Heart left ventricle (tissue), 13 donors: ENCODE measurements at regions not wholly inside any gene's neighbourhood (a gene's known extent, or its start where the extent isn't known, plus 50 kb on each side); places are given as distances from the start of the nearest gene placed in this dataset.

Experiments used
- POLR2A ChIP-seq, 2 donors: fragments of 450-650 bp; IDR thresholded peaks; one replicate each; pipeline ENCODE4 v1.6.1; 2017; ENCODE audit warnings: antibody characterized with exemption in 2 of 2, mild to moderate bottlenecking in 2 of 2, moderate library complexity in 2 of 2
- TF ChIP-seq, protein P1 (sequence below), 12 donors: fragments of 200-600 bp; sonication (generic) in 4 of 12; IDR thresholded peaks; one replicate each; pipeline versions ENCODE4 v1.5.0 to v1.8.0; 2018 to 2022; ENCODE audit warnings: antibody characterized with exemption in 12 of 12, mild to moderate bottlenecking in 5 of 12
- donor health status: ischemic (EF 13 %, LVEDD 7.1; RV severe dilation, severe dysfunction).
- donor health status: DM: no; HTN: yes; CAD: no.
- donor health status: DM: no; HTN: no; CAD: no.
- donor health status: ischemic (EF 25% LVEDD 6.9; RV normal size, moderate dysfunction).
- donor health status: ischemic (EF 25% LVEDD 5.7; RV mildly dilated, moderate dysfunction).
- donor health status: ischemic (EF 35%, LVEDD 5.7; RV mildly dilated, moderate dysfunction).
- donor health status: nonischemic (EF 11% LVEDD 7.7; RV severe dilation, severe dysfunction).
- donor health status: DM: yes; HTN: yes; CAD: no.
- donor health status: PGD.
- donor health status: ischemic (EF 29% LVEDD 5.4; RV normal size, mild dysfunction).
- donor health status: nonischemic (EF 23%, LVEDD 6.1; RV moderate dilation, normal function).

DNA sequence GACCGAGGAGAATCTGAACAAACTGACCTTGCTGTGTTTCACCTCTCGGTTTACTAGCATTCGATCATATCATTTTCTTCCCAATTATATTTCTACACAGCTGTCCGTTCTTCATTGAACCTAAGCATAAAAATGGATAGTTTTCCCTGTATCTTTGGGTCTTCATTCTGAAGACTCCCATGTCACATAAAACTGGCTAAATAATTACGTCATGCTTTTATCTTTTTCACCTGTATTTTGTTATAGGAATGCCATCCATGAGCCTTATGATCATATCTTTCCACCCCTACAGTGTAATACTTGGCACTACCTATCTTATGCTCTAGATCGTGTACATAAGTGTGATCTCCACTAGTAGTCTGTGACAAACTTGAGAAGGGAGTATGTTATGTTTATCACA is 456.1 kb downstream of the FGF13 start:
- TF ChIP-seq, protein P1, sequence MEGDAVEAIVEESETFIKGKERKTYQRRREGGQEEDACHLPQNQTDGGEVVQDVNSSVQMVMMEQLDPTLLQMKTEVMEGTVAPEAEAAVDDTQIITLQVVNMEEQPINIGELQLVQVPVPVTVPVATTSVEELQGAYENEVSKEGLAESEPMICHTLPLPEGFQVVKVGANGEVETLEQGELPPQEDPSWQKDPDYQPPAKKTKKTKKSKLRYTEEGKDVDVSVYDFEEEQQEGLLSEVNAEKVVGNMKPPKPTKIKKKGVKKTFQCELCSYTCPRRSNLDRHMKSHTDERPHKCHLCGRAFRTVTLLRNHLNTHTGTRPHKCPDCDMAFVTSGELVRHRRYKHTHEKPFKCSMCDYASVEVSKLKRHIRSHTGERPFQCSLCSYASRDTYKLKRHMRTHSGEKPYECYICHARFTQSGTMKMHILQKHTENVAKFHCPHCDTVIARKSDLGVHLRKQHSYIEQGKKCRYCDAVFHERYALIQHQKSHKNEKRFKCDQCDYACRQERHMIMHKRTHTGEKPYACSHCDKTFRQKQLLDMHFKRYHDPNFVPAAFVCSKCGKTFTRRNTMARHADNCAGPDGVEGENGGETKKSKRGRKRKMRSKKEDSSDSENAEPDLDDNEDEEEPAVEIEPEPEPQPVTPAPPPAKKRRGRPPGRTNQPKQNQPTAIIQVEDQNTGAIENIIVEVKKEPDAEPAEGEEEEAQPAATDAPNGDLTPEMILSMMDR (IDR thresholded peaks at IDR 0.05): no peak
- no peak for TF ChIP-seq POLR2A (IDR thresholded peaks at IDR 0.05)
